Endothelial cell (in vitro differentiated cells): ENCODE measurements at regions not wholly inside any gene's neighbourhood (a gene's known extent, or its start where the extent isn't known, plus 50 kb on each side); places are given as distances from the start of the nearest gene placed in this dataset.

Experiments used
- DNase-seq: peaks from one replicate; pipeline ENCODE4 v3.0.0; 2021; ENCODE audit warnings: low spot score
- H3K27ac Mint-ChIP-seq: one replicate; pipeline ENCODE4 v1.8.0; 2021; ENCODE audit warnings: mixed read lengths, inconsistent platforms; ENCODE audit not compliant: unreplicated experiment
- H3K27me3 Mint-ChIP-seq: one replicate; pipeline ENCODE4 v1.8.0; 2021; ENCODE audit warnings: mild to moderate bottlenecking, moderate library complexity, mixed read lengths, inconsistent platforms; ENCODE audit not compliant: unreplicated experiment
- H3K36me3 Mint-ChIP-seq: one replicate; pipeline ENCODE4 v1.8.0; 2021; ENCODE audit warnings: mild to moderate bottlenecking, low read depth, mixed read lengths, inconsistent platforms; ENCODE audit not compliant: unreplicated experiment
- H3K4me1 Mint-ChIP-seq: one replicate; pipeline ENCODE4 v1.8.0; 2021; ENCODE audit warnings: mild to moderate bottlenecking, mixed read lengths, inconsistent platforms; ENCODE audit not compliant: unreplicated experiment
- H3K4me3 Mint-ChIP-seq: one replicate; pipeline ENCODE4 v1.8.0; 2021; ENCODE audit warnings: mild to moderate bottlenecking, mixed read lengths, inconsistent platforms; ENCODE audit not compliant: unreplicated experiment
- H3K9me3 Mint-ChIP-seq: one replicate; pipeline ENCODE4 v1.8.0; 2021; ENCODE audit warnings: mixed read lengths, inconsistent platforms; ENCODE audit not compliant: unreplicated experiment
- TF ChIP-seq, protein P1 (sequence below): fragments of 200-600 bp; sonication (generic); IDR thresholded peaks from one replicate; pipeline ENCODE4 v1.5.0; 2021; ENCODE audit warnings: antibody characterized with exemption; ENCODE audit not compliant: unreplicated experiment

DNA sequence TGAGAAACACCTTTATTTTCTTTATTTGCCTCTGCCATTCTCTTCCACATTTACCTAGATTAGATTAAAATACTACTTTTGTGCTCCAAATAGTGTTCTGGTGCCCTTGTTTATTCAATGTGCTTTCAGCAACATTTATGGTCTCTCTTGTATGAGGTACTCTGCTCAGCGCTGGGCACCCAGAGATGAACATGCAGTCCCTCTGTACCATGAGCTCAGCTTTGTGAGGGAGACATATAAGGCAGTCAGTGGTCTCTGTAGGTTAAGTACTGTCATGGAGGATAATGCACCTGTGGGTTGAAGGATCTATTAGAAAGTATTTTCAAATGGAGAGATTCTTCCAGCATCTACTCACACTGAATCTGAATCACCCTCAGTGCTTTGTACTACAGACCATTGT, 176.5 kb downstream of the TAF11L14 start:
- no peaks in the 10 kb centered on the region for H3K36me3 Mint-ChIP-seq
- no peak overlapping the region for H3K27ac Mint-ChIP-seq
- no peaks in the 10 kb centered on the region for H3K4me1 Mint-ChIP-seq
- H3K27me3 Mint-ChIP-seq: no peaks in the 10 kb centered on the region
- no peaks in the 10 kb centered on the region for H3K9me3 Mint-ChIP-seq
- DNase-seq: no peak
- no peak overlapping the region for H3K4me3 Mint-ChIP-seq
- TF ChIP-seq, protein P1, sequence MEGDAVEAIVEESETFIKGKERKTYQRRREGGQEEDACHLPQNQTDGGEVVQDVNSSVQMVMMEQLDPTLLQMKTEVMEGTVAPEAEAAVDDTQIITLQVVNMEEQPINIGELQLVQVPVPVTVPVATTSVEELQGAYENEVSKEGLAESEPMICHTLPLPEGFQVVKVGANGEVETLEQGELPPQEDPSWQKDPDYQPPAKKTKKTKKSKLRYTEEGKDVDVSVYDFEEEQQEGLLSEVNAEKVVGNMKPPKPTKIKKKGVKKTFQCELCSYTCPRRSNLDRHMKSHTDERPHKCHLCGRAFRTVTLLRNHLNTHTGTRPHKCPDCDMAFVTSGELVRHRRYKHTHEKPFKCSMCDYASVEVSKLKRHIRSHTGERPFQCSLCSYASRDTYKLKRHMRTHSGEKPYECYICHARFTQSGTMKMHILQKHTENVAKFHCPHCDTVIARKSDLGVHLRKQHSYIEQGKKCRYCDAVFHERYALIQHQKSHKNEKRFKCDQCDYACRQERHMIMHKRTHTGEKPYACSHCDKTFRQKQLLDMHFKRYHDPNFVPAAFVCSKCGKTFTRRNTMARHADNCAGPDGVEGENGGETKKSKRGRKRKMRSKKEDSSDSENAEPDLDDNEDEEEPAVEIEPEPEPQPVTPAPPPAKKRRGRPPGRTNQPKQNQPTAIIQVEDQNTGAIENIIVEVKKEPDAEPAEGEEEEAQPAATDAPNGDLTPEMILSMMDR: no peak

GRCh38 chr5:17813214-17813613, 179.0 kb downstream of the TAF11L14 start:
- Mint-ChIP-seq H3K27ac (no peak overlapping the region), H3K27me3 (no peaks in the 10 kb centered on the region)

DNA sequence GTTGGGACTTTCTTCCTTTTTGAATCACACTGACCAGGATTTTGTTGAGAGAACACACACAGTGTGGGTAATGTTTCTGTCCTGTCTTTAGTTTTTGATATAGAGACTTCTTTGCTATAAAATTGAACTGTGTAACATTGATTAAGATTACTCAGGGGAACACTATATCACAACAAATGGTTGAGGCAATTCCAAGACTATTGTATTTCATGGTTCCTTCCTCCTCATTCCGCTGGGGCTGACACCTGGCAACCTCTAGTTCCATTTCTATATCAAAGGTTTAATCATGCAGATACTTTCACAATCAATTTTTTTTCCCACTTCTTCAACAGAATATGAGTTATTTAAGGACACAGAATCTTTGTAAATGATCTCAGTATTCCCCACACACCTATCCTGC, 182.2 kb downstream of the TAF11L14 start:
- Mint-ChIP-seq H3K36me3 (no peaks in the 10 kb centered on the region), H3K27me3 (no peaks in the 10 kb centered on the region), H3K9me3 (no peaks in the 10 kb centered on the region), H3K4me3 (no peak overlapping the region), H3K4me1 (no peaks in the 10 kb centered on the region), H3K27ac (no peak overlapping the region)
- TF ChIP-seq, protein P1: no peak
- no peak for DNase-seq

More at GRCh38 chr5:17813214-17813613, 179.0 kb downstream of the TAF11L14 start:
- Mint-ChIP-seq H3K9me3 (no peaks in the 10 kb centered on the region), H3K36me3 (no peaks in the 10 kb centered on the region), H3K4me1 (no peaks in the 10 kb centered on the region), H3K4me3 (no peak overlapping the region)
- no peak for DNase-seq
- TF ChIP-seq, protein P1: no peak

- Mint-ChIP-seq H3K4me1 (no peaks in the 10 kb centered on the region), H3K27ac (no peak overlapping the region), H3K36me3 (no peaks in the 10 kb centered on the region), H3K4me3 (no peak overlapping the region), H3K27me3 (no peaks in the 10 kb centered on the region), H3K9me3 (no peaks in the 10 kb centered on the region)
- DNase-seq: no peak
- TF ChIP-seq, protein P1: no peak
Measured at GRCh38 chr5:17816944-17817343, 182.7 kb downstream of the TAF11L14 start.

DNA sequence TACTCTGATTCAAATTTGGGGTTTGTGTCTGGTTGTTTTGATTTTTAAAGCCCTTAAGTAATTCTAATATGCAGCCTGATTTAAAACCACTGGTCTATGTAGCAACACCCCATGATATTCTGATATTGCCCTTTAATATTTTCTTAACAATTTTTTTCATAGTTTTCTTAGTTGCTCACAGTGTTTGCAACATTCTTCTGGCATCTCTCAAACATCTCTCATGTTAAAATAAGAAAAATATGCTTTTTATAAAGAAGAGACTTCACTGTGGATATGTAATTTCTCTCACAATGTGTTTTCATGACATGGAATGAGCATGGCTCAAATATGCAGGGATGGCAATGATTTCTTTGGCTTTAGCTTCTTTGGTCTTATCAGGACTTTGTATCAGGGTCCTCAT, 183.7 kb downstream of the TAF11L14 start:
- Mint-ChIP-seq H3K9me3 (no peaks in the 10 kb centered on the region), H3K27ac (no peak overlapping the region), H3K27me3 (no peaks in the 10 kb centered on the region), H3K36me3 (no peaks in the 10 kb centered on the region), H3K4me1 (no peaks in the 10 kb centered on the region), H3K4me3 (no peak overlapping the region)
- DNase-seq: no peak
- TF ChIP-seq, protein P1: no peak
